Smooth muscle cell (in vitro differentiated cells): ENCODE measurements at regions not wholly inside any gene's neighbourhood (a gene's known extent, or its start where the extent isn't known, plus 50 kb on each side); places are given as distances from the start of the nearest gene placed in this dataset.
"Not testable (repeated sequence)": the region's sequence is repeated elsewhere in the genome, so short reads cannot be mapped to it uniquely, and the experiment has no call there.

Experiments used
- DNase-seq: peaks from one replicate; lab custom pipeline; 2025; ENCODE audit not compliant: unreplicated experiment; lab: John Stamatoyannopoulos, UW
- H2AFZ ChIP-seq: fragments of 200-600 bp; sonication (generic); 2 replicates; pipeline ENCODE4 v1.6.0; 2016; ENCODE audit warnings: antibody characterized with exemption, low read depth, mild to moderate bottlenecking
- H3F3A ChIP-seq: fragments of 200-600 bp; sonication (generic); 2 replicates; pipeline ENCODE4 v1.6.0; 2017; ENCODE audit warnings: antibody characterized with exemption, low read depth
- H3K27ac ChIP-seq: fragments of 200-600 bp; sonication (generic); 2 replicates; pipeline ENCODE4 v1.5.1; 2016; ENCODE audit warnings: low read depth, mild to moderate bottlenecking
- H3K27me3 ChIP-seq: fragments of 200-600 bp; sonication (generic); 2 replicates; pipeline ENCODE4 v1.6.1; 2016; ENCODE audit warnings: low read depth, mild to moderate bottlenecking
- H3K36me3 ChIP-seq: fragments of 200-600 bp; sonication (generic); 2 replicates; pipeline ENCODE4 v1.5.1; 2016; ENCODE audit warnings: low read depth
- H3K4me1 ChIP-seq: fragments of 200-600 bp; sonication (generic); 2 replicates; pipeline ENCODE4 v1.5.1; 2016; ENCODE audit warnings: low read depth
- H3K4me2 ChIP-seq: fragments of 200-600 bp; sonication (generic); 2 replicates; pipeline ENCODE4 v1.6.0; 2016; ENCODE audit warnings: mild to moderate bottlenecking
- H3K4me3 ChIP-seq: fragments of 200-600 bp; sonication (generic); 2 replicates; pipeline ENCODE4 v1.5.1; 2016; ENCODE audit warnings: mild to moderate bottlenecking
- H3K79me2 ChIP-seq: fragments of 200-600 bp; sonication (generic); 2 replicates; pipeline ENCODE4 v1.6.0; 2016; ENCODE audit warnings: low read depth, mild to moderate bottlenecking
- H3K9ac ChIP-seq: fragments of 200-600 bp; sonication (generic); 2 replicates; pipeline ENCODE4 v1.6.0; 2016; ENCODE audit warnings: low read depth
- H3K9me3 ChIP-seq: fragments of 200-600 bp; sonication (generic); replicated peaks from 2 replicates; pipeline ENCODE4 v1.5.1; 2016; ENCODE audit warnings: low read depth
- H4K20me1 ChIP-seq: fragments of 200-600 bp; sonication (generic); 2 replicates; pipeline ENCODE4 v1.6.0; 2016; ENCODE audit warnings: low read depth
- CTCF ChIP-seq: fragments of 200-600 bp; sonication (generic); IDR thresholded peaks from 2 replicates; pipeline ENCODE4 v1.5.1; 2017; ENCODE audit warnings: borderline replicate concordance, mild to moderate bottlenecking, antibody characterized with exemption; ENCODE audit not compliant: insufficient read depth, poor library complexity, severe bottlenecking
- WGBS: methylation state at CpG from one replicate; pipeline ENCODE4 v1.1.7; 2016; ENCODE audit warnings: low lambda C conversion rate; 5-methylcytosine and 5-hydroxymethylcytosine counted together

GRCh38 chr4:135485371-135485770, 1283.8 kb upstream of the PABPC4L start:
- Histone ChIP-seq H3K9me3 (no peaks in the 10 kb centered on the region), H3K4me3 (no peak overlapping the region), H3K4me2 (no peak overlapping the region), H4K20me1 (no peaks in the 10 kb centered on the region), H3K4me1 (no peaks in the 10 kb centered on the region), H3K79me2 (no peaks in the 10 kb centered on the region), H3K36me3 (no peaks in the 10 kb centered on the region), H3F3A (no peaks in the 10 kb centered on the region), H3K27ac (no peak overlapping the region), H3K9ac (no peak overlapping the region), H2AFZ (no peak overlapping the region), H3K27me3 (no peaks in the 10 kb centered on the region)
- TF ChIP-seq CTCF = no peak
- 83% methylated on average over 4 of the region's 4 CpGs for WGBS
- DNase-seq = no peak

- H3K9ac ChIP-seq = no peak overlapping the region
- no peak overlapping the region for H2AFZ ChIP-seq
- H3K9me3 ChIP-seq = no peaks in the 10 kb centered on the region
- no peaks in the 10 kb centered on the region for H3K79me2 ChIP-seq
- no peak overlapping the region for H3K4me2 ChIP-seq
- WGBS = 98% methylated on average over 2 of the region's 2 CpGs
- H3K36me3 ChIP-seq = no peaks in the 10 kb centered on the region
- H3F3A ChIP-seq = no peaks in the 10 kb centered on the region
- H4K20me1 ChIP-seq = no peaks in the 10 kb centered on the region
- no peak for DNase-seq
- H3K27ac ChIP-seq = no peak overlapping the region
- H3K4me3 ChIP-seq = no peak overlapping the region
- H3K27me3 ChIP-seq = no peaks in the 10 kb centered on the region
- TF ChIP-seq CTCF = no peak
- H3K4me1 ChIP-seq = no peaks in the 10 kb centered on the region
Observed at GRCh38 chr4:135476272-135476671, 1274.7 kb upstream of the PABPC4L start.

GRCh38 chr4:135464311-135464710, 1262.7 kb upstream of the PABPC4L start:
- TF ChIP-seq CTCF = no peak
- Histone ChIP-seq H3K9ac (no peak overlapping the region), H3K36me3 (no peaks in the 10 kb centered on the region), H3K9me3 (no peaks in the 10 kb centered on the region), H3K4me1 (no peaks in the 10 kb centered on the region), H3K79me2 (no peaks in the 10 kb centered on the region), H3K4me2 (no peak overlapping the region), H3F3A (no peaks in the 10 kb centered on the region), H3K27me3 (no peaks in the 10 kb centered on the region), H2AFZ (no peak overlapping the region), H3K27ac (no peak overlapping the region), H4K20me1 (no peaks in the 10 kb centered on the region), H3K4me3 (no peak overlapping the region)
- no peak for DNase-seq
- WGBS = 82% methylated on average over 7 of the region's 7 CpGs

GRCh38 chr4:135447598-135447997, 1246.0 kb upstream of the PABPC4L start:
- not testable (repeated sequence) for H2AFZ ChIP-seq, H3F3A ChIP-seq, H3K9ac ChIP-seq, H3K4me1 ChIP-seq, H3K4me2 ChIP-seq, DNase-seq, H3K36me3 ChIP-seq, H3K27me3 ChIP-seq, H3K9me3 ChIP-seq, H4K20me1 ChIP-seq, H3K79me2 ChIP-seq, H3K27ac ChIP-seq, H3K4me3 ChIP-seq
- whole genome bisulfite sequencing = 97% methylated on average over 21 of the region's 22 CpGs
